ENCODE measurements at regions not wholly inside any gene's neighbourhood (a gene's known extent, or its start where the extent isn't known, plus 50 kb on each side); places are given as distances from the start of the nearest gene placed in this dataset.

DNA sequence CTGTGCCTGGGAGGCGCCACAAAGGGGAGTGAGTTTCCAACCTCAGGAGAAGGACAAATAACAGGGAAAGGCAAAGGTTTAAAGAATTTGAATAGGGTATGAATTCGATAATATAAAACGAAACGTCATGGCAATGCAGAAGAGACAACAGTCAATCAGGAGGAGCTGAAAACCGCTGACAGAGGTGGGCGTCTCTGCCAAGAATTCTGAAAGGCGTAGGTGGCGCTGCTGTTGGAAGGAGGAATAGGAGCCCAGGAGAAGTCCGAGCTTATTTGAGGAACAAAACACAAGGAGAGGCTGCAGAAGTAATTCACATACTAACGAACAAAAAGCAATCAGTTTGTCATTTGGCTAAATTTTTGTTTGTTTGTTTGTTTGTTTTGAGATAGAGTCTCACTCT, 485.8 kb upstream of the POU3F3 start:
- Histone ChIP-seq H4K20me1 (ENCODE audit: insufficient read depth, low read length) (no peaks in the 10 kb centered on the region), H3K27ac (ENCODE audit: extremely low read length, insufficient read depth, low read length) (no peak overlapping the region), H3K4me3 (replicated peaks in 1 of 3; ENCODE audit: insufficient read depth in 1 of 3, low read depth in 2 of 3, low read length in 3 of 3) (no peak overlapping the region), H3K36me3 (replicated peaks in 1 of 2; ENCODE audit: control insufficient read depth in 1 of 2, insufficient read depth in 2 of 2, low read length in 2 of 2) (no peaks in the 10 kb centered on the region), H3K27me3 (ENCODE audit: control insufficient read depth in 1 of 2, insufficient read depth in 2 of 2, low read length in 2 of 2) (no peaks in the 10 kb centered on the region), H3K9me3 (ENCODE audit: low read length) (no peaks in the 10 kb centered on the region), H3K79me2 (ENCODE audit: insufficient read depth, low read length) (no peaks in the 10 kb centered on the region), H3K4me1 (ENCODE audit: insufficient read depth, low read length) (no peaks in the 10 kb centered on the region), H3K9ac (ENCODE audit: insufficient read depth, low read depth, low read length) (no peak overlapping the region), H2AFZ (ENCODE audit: low read length) (no peak overlapping the region), H3K4me2 (ENCODE audit: low read depth, low read length) (no peak overlapping the region)
- WGBS (ENCODE audit: low lambda C conversion rate): 33% methylated on average over 10 of the region's 10 CpGs
- no peak for DNase-seq (ENCODE audit: low spot score)
- no TSS peak for BruUV-seq (replicated peaks)
- peak; percentile 21 for FAIRE-seq
- in situ Hi-C loops (cut with HindIII; ENCODE audit: extremely low pct_ligation_motif_present, low pct_unique_long_range_greater_than_20kb) (no loop called here), intact Hi-C loops (cut with micrococcal nuclease; ENCODE audit: unreplicated experiment) (no loop called here)
- POLR2A ChIA-PET: no interaction called here
- TF ChIP-seq MAZ (IDR thresholded peaks at IDR 0.05; ENCODE audit: borderline replicate concordance, low read depth, low read length) (no peak), MAZ (CRISPR knock-in tag; IDR thresholded peaks at IDR 0.05; ENCODE audit: low read depth) (no peak), JDP2 (CRISPR knock-in tag; IDR thresholded peaks at IDR 0.05; ENCODE audit: borderline replicate concordance) (no peak), ZNF761 (CRISPR knock-in tag; conservative IDR thresholded peaks at IDR 0.05) (no peak), HDAC1 (CRISPR knock-in tag; IDR thresholded peaks at IDR 0.05) (no peak)
- TF ChIP-seq, protein P1, sequence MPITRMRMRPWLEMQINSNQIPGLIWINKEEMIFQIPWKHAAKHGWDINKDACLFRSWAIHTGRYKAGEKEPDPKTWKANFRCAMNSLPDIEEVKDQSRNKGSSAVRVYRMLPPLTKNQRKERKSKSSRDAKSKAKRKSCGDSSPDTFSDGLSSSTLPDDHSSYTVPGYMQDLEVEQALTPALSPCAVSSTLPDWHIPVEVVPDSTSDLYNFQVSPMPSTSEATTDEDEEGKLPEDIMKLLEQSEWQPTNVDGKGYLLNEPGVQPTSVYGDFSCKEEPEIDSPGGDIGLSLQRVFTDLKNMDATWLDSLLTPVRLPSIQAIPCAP (CRISPR knock-in tag; IDR thresholded peaks at IDR 0.05; ENCODE audit: low read depth): no peak
- TF ChIP-seq, protein P2, sequence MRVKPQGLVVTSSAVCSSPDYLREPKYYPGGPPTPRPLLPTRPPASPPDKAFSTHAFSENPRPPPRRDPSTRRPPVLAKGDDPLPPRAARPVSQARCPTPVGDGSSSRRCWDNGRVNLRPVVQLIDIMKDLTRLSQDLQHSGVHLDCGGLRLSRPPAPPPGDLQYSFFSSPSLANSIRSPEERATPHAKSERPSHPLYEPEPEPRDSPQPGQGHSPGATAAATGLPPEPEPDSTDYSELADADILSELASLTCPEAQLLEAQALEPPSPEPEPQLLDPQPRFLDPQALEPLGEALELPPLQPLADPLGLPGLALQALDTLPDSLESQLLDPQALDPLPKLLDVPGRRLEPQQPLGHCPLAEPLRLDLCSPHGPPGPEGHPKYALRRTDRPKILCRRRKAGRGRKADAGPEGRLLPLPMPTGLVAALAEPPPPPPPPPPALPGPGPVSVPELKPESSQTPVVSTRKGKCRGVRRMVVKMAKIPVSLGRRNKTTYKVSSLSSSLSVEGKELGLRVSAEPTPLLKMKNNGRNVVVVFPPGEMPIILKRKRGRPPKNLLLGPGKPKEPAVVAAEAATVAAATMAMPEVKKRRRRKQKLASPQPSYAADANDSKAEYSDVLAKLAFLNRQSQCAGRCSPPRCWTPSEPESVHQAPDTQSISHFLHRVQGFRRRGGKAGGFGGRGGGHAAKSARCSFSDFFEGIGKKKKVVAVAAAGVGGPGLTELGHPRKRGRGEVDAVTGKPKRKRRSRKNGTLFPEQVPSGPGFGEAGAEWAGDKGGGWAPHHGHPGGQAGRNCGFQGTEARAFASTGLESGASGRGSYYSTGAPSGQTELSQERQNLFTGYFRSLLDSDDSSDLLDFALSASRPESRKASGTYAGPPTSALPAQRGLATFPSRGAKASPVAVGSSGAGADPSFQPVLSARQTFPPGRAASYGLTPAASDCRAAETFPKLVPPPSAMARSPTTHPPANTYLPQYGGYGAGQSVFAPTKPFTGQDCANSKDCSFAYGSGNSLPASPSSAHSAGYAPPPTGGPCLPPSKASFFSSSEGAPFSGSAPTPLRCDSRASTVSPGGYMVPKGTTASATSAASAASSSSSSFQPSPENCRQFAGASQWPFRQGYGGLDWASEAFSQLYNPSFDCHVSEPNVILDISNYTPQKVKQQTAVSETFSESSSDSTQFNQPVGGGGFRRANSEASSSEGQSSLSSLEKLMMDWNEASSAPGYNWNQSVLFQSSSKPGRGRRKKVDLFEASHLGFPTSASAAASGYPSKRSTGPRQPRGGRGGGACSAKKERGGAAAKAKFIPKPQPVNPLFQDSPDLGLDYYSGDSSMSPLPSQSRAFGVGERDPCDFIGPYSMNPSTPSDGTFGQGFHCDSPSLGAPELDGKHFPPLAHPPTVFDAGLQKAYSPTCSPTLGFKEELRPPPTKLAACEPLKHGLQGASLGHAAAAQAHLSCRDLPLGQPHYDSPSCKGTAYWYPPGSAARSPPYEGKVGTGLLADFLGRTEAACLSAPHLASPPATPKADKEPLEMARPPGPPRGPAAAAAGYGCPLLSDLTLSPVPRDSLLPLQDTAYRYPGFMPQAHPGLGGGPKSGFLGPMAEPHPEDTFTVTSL (CRISPR knock-in tag; IDR thresholded peaks at IDR 0.05; ENCODE audit: borderline replicate concordance): no peak
- TF ChIP-seq, protein P3, sequence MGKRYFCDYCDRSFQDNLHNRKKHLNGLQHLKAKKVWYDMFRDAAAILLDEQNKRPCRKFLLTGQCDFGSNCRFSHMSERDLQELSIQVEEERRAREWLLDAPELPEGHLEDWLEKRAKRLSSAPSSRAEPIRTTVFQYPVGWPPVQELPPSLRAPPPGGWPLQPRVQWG (CRISPR knock-in tag; IDR thresholded peaks at IDR 0.05; ENCODE audit: borderline replicate concordance, low read depth): no peak
- TF ChIP-seq, protein P4, sequence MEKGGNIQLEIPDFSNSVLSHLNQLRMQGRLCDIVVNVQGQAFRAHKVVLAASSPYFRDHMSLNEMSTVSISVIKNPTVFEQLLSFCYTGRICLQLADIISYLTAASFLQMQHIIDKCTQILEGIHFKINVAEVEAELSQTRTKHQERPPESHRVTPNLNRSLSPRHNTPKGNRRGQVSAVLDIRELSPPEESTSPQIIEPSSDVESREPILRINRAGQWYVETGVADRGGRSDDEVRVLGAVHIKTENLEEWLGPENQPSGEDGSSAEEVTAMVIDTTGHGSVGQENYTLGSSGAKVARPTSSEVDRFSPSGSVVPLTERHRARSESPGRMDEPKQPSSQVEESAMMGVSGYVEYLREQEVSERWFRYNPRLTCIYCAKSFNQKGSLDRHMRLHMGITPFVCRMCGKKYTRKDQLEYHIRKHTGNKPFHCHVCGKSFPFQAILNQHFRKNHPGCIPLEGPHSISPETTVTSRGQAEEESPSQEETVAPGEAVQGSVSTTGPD (CRISPR knock-in tag; IDR thresholded peaks at IDR 0.05): no peak
- TF ChIP-seq, protein P5, sequence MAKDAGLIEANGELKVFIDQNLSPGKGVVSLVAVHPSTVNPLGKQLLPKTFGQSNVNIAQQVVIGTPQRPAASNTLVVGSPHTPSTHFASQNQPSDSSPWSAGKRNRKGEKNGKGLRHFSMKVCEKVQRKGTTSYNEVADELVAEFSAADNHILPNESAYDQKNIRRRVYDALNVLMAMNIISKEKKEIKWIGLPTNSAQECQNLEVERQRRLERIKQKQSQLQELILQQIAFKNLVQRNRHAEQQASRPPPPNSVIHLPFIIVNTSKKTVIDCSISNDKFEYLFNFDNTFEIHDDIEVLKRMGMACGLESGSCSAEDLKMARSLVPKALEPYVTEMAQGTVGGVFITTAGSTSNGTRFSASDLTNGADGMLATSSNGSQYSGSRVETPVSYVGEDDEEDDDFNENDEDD (CRISPR knock-in tag; IDR thresholded peaks at IDR 0.05; ENCODE audit: borderline replicate concordance): no peak
- ATAC-seq: no peak
- CTCF ChIA-PET (ENCODE audit: low intra/inter-chr PET ratio, low total read pairs): no interaction called here

Data from HepG2 (cell line).